K562 (cell line): ENCODE measurements at regions not wholly inside any gene's neighbourhood (a gene's known extent, or its start where the extent isn't known, plus 50 kb on each side); places are given as distances from the start of the nearest gene placed in this dataset.

Experiments
- ATAC-seq: fragments of 200-7000 bp; cut with Tn5 transposase; 3 replicates; pipeline ENCODE4 v1.9.1; 2020; ENCODE audit warnings: moderate library complexity
- BruUV-seq: library from RNA; stranded (reverse); fragments of 400-500 nt; replicated peaks from 2 replicates; lab custom pipeline; 2021; lab: Mats Ljungman, UMichigan
- CTCF ChIA-PET: fragments of 300-600 bp; formaldehyde crosslinking; extraction: SDS; loops from one replicate; lab custom pipeline; 2021; ENCODE audit warnings: low intra/inter-chr PET ratio; lab: Yijun Ruan, JAX
- POLR2A ChIA-PET: fragments of 300-600, 350-650 bp; sonication (Branson Sonifier 250); formaldehyde crosslinking; extraction: SDS; loops from one replicate; lab custom pipeline; 2021; ENCODE audit warnings: antibody characterized with exemption, inconsistent platforms; lab: Yijun Ruan, JAX
- DNase-seq, 4 experiments: peaks; one replicate each; pipeline versions ENCODE4 v3.0.0 to v3.0.0-alpha.2; 2011 to 2018; ENCODE audit warnings: low spot score in 3 of 4, mixed read lengths in 3 of 4; ENCODE audit errors: extremely low read depth in 1 of 4
- FAIRE-seq: peaks from 2 replicates; lab custom pipeline; 2011; peaks lifted over from hg19 to GRCh38; lab: Jason Lieb, UNC
- H2AFZ ChIP-seq: 2 replicates; pipeline ENCODE4 v1.6.0; 2011; ENCODE audit warnings: low read depth, low read length, control low read depth, inconsistent platforms
- H3K27ac ChIP-seq: fragments of 200-600 bp; 3 replicates; pipeline ENCODE4 v1.8.0; 2011; ENCODE audit warnings: low read depth, mild to moderate bottlenecking, control low read depth, inconsistent platforms, low read length, moderate library complexity, mixed read lengths; ENCODE audit errors: extremely low read depth
- H3K27me3 ChIP-seq, 2 experiments: fragments of 300-600 bp in 1 of 2; 2 replicates in 1 of 2; 3 replicates in 1 of 2; pipeline versions ENCODE4 v1.6.0 to v1.8.0; 2011; ENCODE audit warnings: inconsistent platforms in 2 of 2, low read length in 2 of 2, mild to moderate bottlenecking in 1 of 2, mixed read lengths in 1 of 2, moderate library complexity in 1 of 2; ENCODE audit not compliant: control insufficient read depth in 2 of 2, insufficient read depth in 2 of 2
- H3K36me3 ChIP-seq: fragments of 300-600 bp; 3 replicates; pipeline ENCODE4 v1.8.0; 2011; ENCODE audit warnings: mild to moderate bottlenecking, low read length, inconsistent platforms; ENCODE audit not compliant: control insufficient read depth, insufficient read depth
- H3K4me1 ChIP-seq, 2 experiments: fragments of 200-600 bp in 1 of 2; replicated peaks in 1 of 2; 2 replicates in 1 of 2; 3 replicates in 1 of 2; pipeline versions ENCODE4 v1.5.1 to v1.8.0; 2011; ENCODE audit warnings: inconsistent platforms in 2 of 2, low read length in 2 of 2, mild to moderate bottlenecking in 1 of 2, mixed read lengths in 1 of 2, moderate library complexity in 1 of 2; ENCODE audit not compliant: control insufficient read depth in 2 of 2, insufficient read depth in 2 of 2
- H3K4me2 ChIP-seq: 2 replicates; pipeline ENCODE4 v1.6.1; 2011; ENCODE audit warnings: low read length, control low read depth, inconsistent platforms, mixed read lengths; ENCODE audit not compliant: insufficient read depth
- H3K4me3 ChIP-seq: fragments of 200-600 bp; sonication (generic), shearing (Covaris generic); 2 replicates; pipeline ENCODE4 v1.5.1; 2016; ENCODE audit warnings: control low read depth, inconsistent platforms
- H3K79me2 ChIP-seq: fragments of 200-600 bp; 3 replicates; pipeline ENCODE4 v1.8.0; 2011; ENCODE audit warnings: low read length, inconsistent platforms; ENCODE audit not compliant: control insufficient read depth, insufficient read depth
- H3K9ac ChIP-seq, 2 experiments: 2 replicates each; pipeline versions ENCODE4 v1.6.0 to v1.6.1; 2011; ENCODE audit warnings: low read depth in 2 of 2, low read length in 2 of 2, control low read depth in 1 of 2, inconsistent platforms in 1 of 2, mild to moderate bottlenecking in 1 of 2, mixed read lengths in 1 of 2; ENCODE audit not compliant: insufficient read depth in 1 of 2
- H3K9me1 ChIP-seq: one replicate; pipeline ENCODE4 v1.6.0; 2011; ENCODE audit warnings: inconsistent platforms, mild to moderate bottlenecking, low read length, moderate library complexity; ENCODE audit not compliant: control insufficient read depth, insufficient read depth
- H3K9me3 ChIP-seq: replicated peaks from 2 replicates; pipeline ENCODE4 v1.5.1; 2011; ENCODE audit warnings: low read depth, low read length, inconsistent platforms; ENCODE audit not compliant: control insufficient read depth, insufficient read depth
- H4K20me1 ChIP-seq: replicated peaks from 2 replicates; pipeline ENCODE4 v1.6.1; 2011; ENCODE audit warnings: low read length, inconsistent platforms, mixed read lengths; ENCODE audit not compliant: control insufficient read depth, insufficient read depth
- DNMT1 ChIP-seq: fragments of 450-650 bp; IDR thresholded peaks from 2 replicates; pipeline ENCODE4 v1.6.1; 2016; ENCODE audit warnings: antibody characterized with exemption, mild to moderate bottlenecking
- RBM17 ChIP-seq: fragments of 200-400 bp; formaldehyde crosslinking; IDR thresholded peaks from 2 replicates; pipeline ENCODE4 v1.6.1; 2017; ENCODE audit warnings: low read depth, mild to moderate bottlenecking, low read length, borderline replicate concordance
- WGBS: fragments of 100-300 bp; shearing (Covaris generic); methylation state at CpG from one replicate; pipeline ENCODE4 v1.1.6; 2016; ENCODE audit warnings: low coverage, mixed read lengths; ENCODE audit not compliant: insufficient coverage; ENCODE audit errors: missing lambda C conversion rate; 5-methylcytosine and 5-hydroxymethylcytosine counted together
- in situ Hi-C: fragments of 300-500 bp; cut with MboI; formaldehyde crosslinking; loops from 4 replicates; pipeline ENCODE4 v1.15.0; 2018; ENCODE audit warnings: inconsistent platforms, mixed read lengths
- intact Hi-C: fragments of 100-400 bp; cut with micrococcal nuclease; formaldehyde crosslinking; loops from 2 replicates; pipeline ENCODE4 v1.14.2; 2022
- TF ChIP-seq, protein P1 (sequence below), 2 experiments: fragments of 450-650 bp; IDR thresholded peaks; 2 replicates each; pipeline ENCODE4 v1.6.1; 2016

DNA sequence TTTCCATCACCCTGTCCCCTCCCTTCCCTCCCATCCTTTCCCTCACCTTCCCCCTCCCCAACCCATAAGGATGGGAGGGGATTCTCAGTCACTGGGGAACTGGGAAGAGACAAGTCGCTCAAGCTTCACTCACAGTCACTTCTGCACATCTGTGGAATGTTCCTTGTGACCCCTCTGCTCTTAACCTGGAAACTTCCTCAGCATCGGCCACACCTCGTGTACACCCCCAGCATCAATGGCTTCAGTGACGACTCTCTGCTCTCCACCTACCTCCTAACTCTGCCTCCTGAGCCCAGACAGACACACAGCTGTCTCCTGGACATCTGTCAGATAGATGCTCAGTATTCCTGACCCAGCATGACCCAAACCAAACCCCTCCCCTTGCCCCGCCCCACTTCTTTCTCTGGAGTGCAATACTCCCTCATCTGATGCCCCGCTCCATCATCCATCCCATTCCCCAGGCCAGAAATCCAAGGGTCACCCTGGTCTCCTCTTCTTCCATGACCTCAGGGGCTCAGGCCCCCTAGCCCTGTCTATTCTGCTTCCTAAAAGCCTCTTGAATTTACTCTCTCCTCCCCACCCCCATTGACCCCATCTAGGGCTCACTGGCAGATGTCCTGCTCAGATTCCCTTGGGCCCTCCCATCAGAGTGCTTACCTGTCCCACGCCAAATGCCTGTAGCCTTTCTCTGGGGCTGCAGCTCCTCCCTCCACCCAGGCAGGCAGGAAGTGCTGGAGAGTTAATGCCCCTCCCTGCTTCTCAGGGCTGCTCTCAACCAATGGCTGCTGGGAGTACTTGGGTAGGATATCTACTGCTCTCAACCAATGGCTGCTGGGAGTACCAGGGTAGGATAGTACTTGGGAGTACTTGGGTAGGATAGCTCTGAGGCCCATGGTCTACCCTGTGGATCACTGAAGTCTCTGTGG is 83.1 kb upstream of the CSF3R start:
- H3K4me2 ChIP-seq: no peak overlapping the region
- H4K20me1 ChIP-seq: peaks cover 8% of the 10 kb centered on the region
- ATAC-seq (no peak), DNase-seq (no peak), FAIRE-seq (no peak)
- TF ChIP-seq RBM17 (no peak), DNMT1 (no peak)
- TF ChIP-seq, protein P1, sequence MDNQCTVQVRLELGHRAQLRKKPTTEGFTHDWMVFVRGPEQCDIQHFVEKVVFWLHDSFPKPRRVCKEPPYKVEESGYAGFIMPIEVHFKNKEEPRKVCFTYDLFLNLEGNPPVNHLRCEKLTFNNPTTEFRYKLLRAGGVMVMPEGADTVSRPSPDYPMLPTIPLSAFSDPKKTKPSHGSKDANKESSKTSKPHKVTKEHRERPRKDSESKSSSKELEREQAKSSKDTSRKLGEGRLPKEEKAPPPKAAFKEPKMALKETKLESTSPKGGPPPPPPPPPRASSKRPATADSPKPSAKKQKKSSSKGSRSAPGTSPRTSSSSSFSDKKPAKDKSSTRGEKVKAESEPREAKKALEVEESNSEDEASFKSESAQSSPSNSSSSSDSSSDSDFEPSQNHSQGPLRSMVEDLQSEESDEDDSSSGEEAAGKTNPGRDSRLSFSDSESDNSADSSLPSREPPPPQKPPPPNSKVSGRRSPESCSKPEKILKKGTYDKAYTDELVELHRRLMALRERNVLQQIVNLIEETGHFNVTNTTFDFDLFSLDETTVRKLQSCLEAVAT (IDR thresholded peaks at IDR 0.05): no peak
- ChIA-PET POLR2A (interaction anchor here (0.6 to 1.2 kb wide), 2 partner anchors 16 to 43 kb away, joined by 3 to 5 read pairs; no protein-coding TSS in a partner anchor), CTCF (no interaction called here)
- no peak overlapping the region for H3K9ac ChIP-seq
- H3K27ac ChIP-seq: no peak overlapping the region
- intact Hi-C loops: no loop called here
- H3K4me1 ChIP-seq: no peaks in the 10 kb centered on the region; a peak in 1 of 5 replicates
- no peaks in the 10 kb centered on the region for H3K79me2 ChIP-seq
- H3K9me3 ChIP-seq: no peaks in the 10 kb centered on the region
- peaks cover 4 to 69% of the 10 kb centered on the region in 2 experiments; a peak in 4 of 5 replicates for H3K27me3 ChIP-seq
- WGBS: under 1% methylated on average over 7 of the region's 7 CpGs
- no peak overlapping the region for H2AFZ ChIP-seq
- H3K9me1 ChIP-seq: no peaks in the 10 kb centered on the region
- BruUV-seq: no TSS peak
- no peaks in the 10 kb centered on the region for H3K36me3 ChIP-seq
- H3K4me3 ChIP-seq: no peak overlapping the region
- in situ Hi-C loops: no loop called here
